Astrocyte (in vitro differentiated cells and primary cell): ENCODE measurements at regions not wholly inside any gene's neighbourhood (a gene's known extent, or its start where the extent isn't known, plus 50 kb on each side); places are given as distances from the start of the nearest gene placed in this dataset.

Experiments used
- EZH2 ChIP-seq: IDR thresholded peaks from 2 replicates; pipeline ENCODE4 v1.6.1; 2012; ENCODE audit warnings: mild to moderate bottlenecking, low read length, inconsistent platforms; ENCODE audit not compliant: insufficient read depth
- TF ChIP-seq, protein P1 (sequence below): IDR thresholded peaks from 2 replicates; pipeline ENCODE4 v1.5.1; 2011; ENCODE audit warnings: low read depth, mild to moderate bottlenecking, inconsistent platforms, low read length, moderate library complexity; ENCODE audit not compliant: insufficient read depth

DNA sequence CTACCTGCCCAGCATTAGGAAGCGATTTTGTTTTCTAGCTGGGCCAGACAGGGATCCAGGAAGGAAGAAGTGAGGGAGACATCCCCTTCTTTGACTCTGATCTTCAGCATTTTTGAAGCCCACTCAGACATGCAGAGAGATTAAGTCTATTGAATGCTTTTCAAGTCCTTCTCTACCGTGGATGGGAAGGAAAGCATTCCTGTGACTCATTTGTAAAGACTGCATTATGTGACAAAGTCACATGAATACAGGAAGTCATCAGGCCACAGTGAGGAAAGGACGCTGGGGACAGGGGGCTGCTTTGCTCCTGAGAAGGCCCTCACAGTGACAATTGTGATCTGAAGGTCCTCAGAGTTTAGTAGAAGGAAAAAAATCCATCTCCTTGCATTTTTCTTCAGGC lies 67.4 kb upstream of the GBA3 start:
- TF ChIP-seq, protein P1, sequence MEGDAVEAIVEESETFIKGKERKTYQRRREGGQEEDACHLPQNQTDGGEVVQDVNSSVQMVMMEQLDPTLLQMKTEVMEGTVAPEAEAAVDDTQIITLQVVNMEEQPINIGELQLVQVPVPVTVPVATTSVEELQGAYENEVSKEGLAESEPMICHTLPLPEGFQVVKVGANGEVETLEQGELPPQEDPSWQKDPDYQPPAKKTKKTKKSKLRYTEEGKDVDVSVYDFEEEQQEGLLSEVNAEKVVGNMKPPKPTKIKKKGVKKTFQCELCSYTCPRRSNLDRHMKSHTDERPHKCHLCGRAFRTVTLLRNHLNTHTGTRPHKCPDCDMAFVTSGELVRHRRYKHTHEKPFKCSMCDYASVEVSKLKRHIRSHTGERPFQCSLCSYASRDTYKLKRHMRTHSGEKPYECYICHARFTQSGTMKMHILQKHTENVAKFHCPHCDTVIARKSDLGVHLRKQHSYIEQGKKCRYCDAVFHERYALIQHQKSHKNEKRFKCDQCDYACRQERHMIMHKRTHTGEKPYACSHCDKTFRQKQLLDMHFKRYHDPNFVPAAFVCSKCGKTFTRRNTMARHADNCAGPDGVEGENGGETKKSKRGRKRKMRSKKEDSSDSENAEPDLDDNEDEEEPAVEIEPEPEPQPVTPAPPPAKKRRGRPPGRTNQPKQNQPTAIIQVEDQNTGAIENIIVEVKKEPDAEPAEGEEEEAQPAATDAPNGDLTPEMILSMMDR: no peak
- no peak for TF ChIP-seq EZH2
